ENCODE measurements at regions not wholly inside any gene's neighbourhood (a gene's known extent, or its start where the extent isn't known, plus 50 kb on each side); places are given as distances from the start of the nearest gene placed in this dataset.

DNA sequence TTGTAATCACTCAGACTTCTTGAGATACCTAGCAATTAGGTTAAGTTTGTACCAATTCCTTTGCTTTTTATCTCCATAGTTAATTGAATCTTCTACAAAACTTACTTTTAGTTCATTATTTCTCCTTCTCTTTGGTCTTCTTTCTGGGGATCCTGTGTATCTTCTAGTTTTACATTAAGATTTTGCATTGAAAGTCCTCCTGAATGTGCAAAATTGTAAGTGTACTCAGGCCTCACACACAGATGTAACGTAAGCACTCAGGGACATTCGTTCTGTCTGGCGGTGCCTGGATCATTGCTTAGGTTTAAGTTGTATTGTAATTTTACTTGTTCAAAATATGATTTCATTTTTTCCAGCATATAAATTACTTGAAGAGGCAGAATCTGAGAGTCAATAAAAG lies 222.6 kb upstream of the CPHXL start:
- TF ChIP-seq FOXP2 (optimal IDR thresholded peaks at IDR 0.05; ENCODE audit: borderline replicate concordance, extremely low read depth, extremely low read length, insufficient read depth) (no peak), SIN3A (IDR thresholded peaks at IDR 0.05; ENCODE audit: borderline replicate concordance, insufficient read depth, low read length) (no peak), POLR2AphosphoS5 (IDR thresholded peaks at IDR 0.05; ENCODE audit: low read depth, low read length) (no peak), TAF1 (IDR thresholded peaks at IDR 0.05; ENCODE audit: borderline replicate concordance, insufficient read depth, low read length) (no peak)
- TF ChIP-seq, protein P1, sequence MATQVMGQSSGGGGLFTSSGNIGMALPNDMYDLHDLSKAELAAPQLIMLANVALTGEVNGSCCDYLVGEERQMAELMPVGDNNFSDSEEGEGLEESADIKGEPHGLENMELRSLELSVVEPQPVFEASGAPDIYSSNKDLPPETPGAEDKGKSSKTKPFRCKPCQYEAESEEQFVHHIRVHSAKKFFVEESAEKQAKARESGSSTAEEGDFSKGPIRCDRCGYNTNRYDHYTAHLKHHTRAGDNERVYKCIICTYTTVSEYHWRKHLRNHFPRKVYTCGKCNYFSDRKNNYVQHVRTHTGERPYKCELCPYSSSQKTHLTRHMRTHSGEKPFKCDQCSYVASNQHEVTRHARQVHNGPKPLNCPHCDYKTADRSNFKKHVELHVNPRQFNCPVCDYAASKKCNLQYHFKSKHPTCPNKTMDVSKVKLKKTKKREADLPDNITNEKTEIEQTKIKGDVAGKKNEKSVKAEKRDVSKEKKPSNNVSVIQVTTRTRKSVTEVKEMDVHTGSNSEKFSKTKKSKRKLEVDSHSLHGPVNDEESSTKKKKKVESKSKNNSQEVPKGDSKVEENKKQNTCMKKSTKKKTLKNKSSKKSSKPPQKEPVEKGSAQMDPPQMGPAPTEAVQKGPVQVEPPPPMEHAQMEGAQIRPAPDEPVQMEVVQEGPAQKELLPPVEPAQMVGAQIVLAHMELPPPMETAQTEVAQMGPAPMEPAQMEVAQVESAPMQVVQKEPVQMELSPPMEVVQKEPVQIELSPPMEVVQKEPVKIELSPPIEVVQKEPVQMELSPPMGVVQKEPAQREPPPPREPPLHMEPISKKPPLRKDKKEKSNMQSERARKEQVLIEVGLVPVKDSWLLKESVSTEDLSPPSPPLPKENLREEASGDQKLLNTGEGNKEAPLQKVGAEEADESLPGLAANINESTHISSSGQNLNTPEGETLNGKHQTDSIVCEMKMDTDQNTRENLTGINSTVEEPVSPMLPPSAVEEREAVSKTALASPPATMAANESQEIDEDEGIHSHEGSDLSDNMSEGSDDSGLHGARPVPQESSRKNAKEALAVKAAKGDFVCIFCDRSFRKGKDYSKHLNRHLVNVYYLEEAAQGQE (IDR thresholded peaks at IDR 0.05; ENCODE audit: insufficient read depth in 1 of 2, low read depth in 2 of 2, low read length in 2 of 2) = no peak

- TF ChIP-seq TAF1 (IDR thresholded peaks at IDR 0.05; ENCODE audit: borderline replicate concordance, insufficient read depth, low read length) (no peak), SIN3A (IDR thresholded peaks at IDR 0.05; ENCODE audit: borderline replicate concordance, insufficient read depth, low read length) (no peak), FOXP2 (optimal IDR thresholded peaks at IDR 0.05; ENCODE audit: borderline replicate concordance, extremely low read depth, extremely low read length, insufficient read depth) (no peak), POLR2AphosphoS5 (IDR thresholded peaks at IDR 0.05; ENCODE audit: low read depth, low read length) (no peak)
- TF ChIP-seq, protein P1 (IDR thresholded peaks at IDR 0.05; ENCODE audit: insufficient read depth in 1 of 2, low read depth in 2 of 2, low read length in 2 of 2) = no peak
Measured at GRCh38 chr16:75952124-75952523, 225.8 kb upstream of the CPHXL start.

DNA sequence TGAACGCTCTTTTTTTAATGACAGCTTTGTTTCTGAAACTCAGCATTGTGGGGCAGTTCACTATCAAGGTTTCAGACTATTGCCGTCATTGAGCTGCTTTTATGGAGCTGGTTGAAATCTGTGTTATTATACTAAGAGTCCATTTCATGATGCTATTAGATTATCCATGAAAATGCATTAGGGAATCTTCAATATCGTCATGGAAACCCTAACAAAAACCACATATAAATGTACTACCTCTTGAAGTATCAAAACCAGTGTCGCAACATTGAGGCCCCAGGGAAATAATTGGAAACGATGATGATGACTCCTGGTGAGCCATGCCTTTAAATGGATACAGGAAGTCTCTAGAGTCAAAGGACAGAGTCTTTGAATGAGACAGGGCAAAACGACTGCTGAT lies 231.6 kb upstream of the CPHXL start:
- TF ChIP-seq SIN3A (IDR thresholded peaks at IDR 0.05; ENCODE audit: borderline replicate concordance, insufficient read depth, low read length) (no peak), POLR2AphosphoS5 (IDR thresholded peaks at IDR 0.05; ENCODE audit: low read depth, low read length) (no peak), TAF1 (IDR thresholded peaks at IDR 0.05; ENCODE audit: borderline replicate concordance, insufficient read depth, low read length) (no peak), FOXP2 (optimal IDR thresholded peaks at IDR 0.05; ENCODE audit: borderline replicate concordance, extremely low read depth, extremely low read length, insufficient read depth) (no peak)
- TF ChIP-seq, protein P1 (IDR thresholded peaks at IDR 0.05; ENCODE audit: insufficient read depth in 1 of 2, low read depth in 2 of 2, low read length in 2 of 2) = no peak

DNA sequence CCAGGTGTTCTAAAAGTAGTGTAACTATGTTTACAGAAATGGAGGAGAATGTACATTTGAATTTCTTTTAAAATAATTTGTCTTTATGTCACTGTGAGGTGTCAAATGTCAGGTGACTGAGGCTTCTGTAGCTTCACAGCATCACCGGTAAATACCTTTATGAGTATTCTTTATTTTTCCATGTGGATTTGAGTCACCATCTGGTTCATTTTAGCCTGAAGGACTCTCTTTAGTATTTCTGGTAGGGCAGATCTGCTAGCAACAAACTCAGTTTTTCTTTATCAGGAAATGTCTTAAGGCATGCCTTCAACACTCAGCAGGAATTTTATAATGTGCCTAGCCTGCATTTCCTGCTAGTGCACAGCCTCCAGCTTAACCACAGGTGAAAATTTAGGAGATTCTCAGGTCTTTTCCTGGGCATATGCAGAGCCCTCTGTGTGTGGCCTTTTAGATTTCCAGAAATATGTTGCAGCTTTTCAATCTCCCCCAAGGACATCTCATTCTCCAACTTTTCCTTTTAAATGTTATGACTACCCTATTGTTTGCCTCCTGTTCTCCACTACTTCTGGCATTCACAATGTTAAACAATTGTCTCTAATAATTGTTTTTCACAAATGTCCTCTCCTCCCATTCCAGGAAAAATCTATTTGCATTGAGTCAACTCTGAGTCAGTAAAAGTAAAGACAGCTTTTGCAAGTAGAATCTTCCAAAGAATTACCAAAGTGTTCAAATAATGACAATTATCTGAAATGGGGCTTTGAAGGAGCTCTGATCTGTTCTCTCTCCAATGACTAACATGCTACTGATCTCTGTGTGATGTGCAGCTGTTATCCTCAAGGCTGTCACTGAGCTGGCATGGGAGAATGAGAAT lies 239.4 kb upstream of the CPHXL start:
- no peak for TF ChIP-seq FOXP2 (optimal IDR thresholded peaks at IDR 0.05; ENCODE audit: borderline replicate concordance, extremely low read depth, extremely low read length, insufficient read depth)
- TF ChIP-seq, protein P1 (IDR thresholded peaks at IDR 0.05; ENCODE audit: insufficient read depth in 1 of 2, low read depth in 2 of 2, low read length in 2 of 2) = no peak
- no peak for TF ChIP-seq TAF1 (IDR thresholded peaks at IDR 0.05; ENCODE audit: borderline replicate concordance, insufficient read depth, low read length)
- TF ChIP-seq SIN3A (IDR thresholded peaks at IDR 0.05; ENCODE audit: borderline replicate concordance, insufficient read depth, low read length) = no peak
- TF ChIP-seq POLR2AphosphoS5 (IDR thresholded peaks at IDR 0.05; ENCODE audit: low read depth, low read length) = no peak

All from PFSK-1 (cell line).